Calu3 (cell line): ENCODE measurements at regions not wholly inside any gene's neighbourhood (a gene's known extent, or its start where the extent isn't known, plus 50 kb on each side); places are given as distances from the start of the nearest gene placed in this dataset.

ENCODE experiments used
- BruUV-seq: library from RNA; stranded (reverse); fragments of 400-500 nt; replicated peaks from 2 replicates; lab custom pipeline; 2021; lab: Mats Ljungman, UMichigan
- CTCF ChIA-PET: fragments of 300-600 bp; sonication (Branson Sonifier 250); formaldehyde crosslinking; loops from one replicate; lab custom pipeline; 2022; ENCODE audit warnings: antibody characterized with exemption; lab: Charles Lee
- DNase-seq: peaks from one replicate; pipeline ENCODE4 v3.0.0; 2022
- H3K27ac Mint-ChIP-seq: one replicate; pipeline ENCODE4 v1.8.0; 2022; ENCODE audit warnings: mixed read lengths; ENCODE audit not compliant: unreplicated experiment
- H3K27me3 Mint-ChIP-seq: one replicate; pipeline ENCODE4 v1.8.0; 2022; ENCODE audit warnings: mixed read lengths; ENCODE audit not compliant: unreplicated experiment
- H3K36me3 Mint-ChIP-seq: one replicate; pipeline ENCODE4 v1.8.0; 2022; ENCODE audit warnings: mild to moderate bottlenecking, moderate library complexity, mixed read lengths; ENCODE audit not compliant: insufficient read depth, unreplicated experiment
- H3K4me1 Mint-ChIP-seq: one replicate; pipeline ENCODE4 v1.8.0; 2022; ENCODE audit warnings: mild to moderate bottlenecking, low read depth, mixed read lengths; ENCODE audit not compliant: unreplicated experiment
- H3K4me3 Mint-ChIP-seq: one replicate; pipeline ENCODE4 v1.8.0; 2022; ENCODE audit warnings: mild to moderate bottlenecking, low read depth, moderate library complexity, mixed read lengths; ENCODE audit not compliant: unreplicated experiment
- H3K9me3 Mint-ChIP-seq: one replicate; pipeline ENCODE4 v1.8.0; 2022; ENCODE audit warnings: low read depth, mixed read lengths; ENCODE audit not compliant: unreplicated experiment
- CTCF ChIP-seq: fragments of 200-600 bp; IDR thresholded peaks from one replicate; pipeline ENCODE4 v1.8.0; 2022; ENCODE audit warnings: antibody characterized with exemption; ENCODE audit not compliant: unreplicated experiment
- intact Hi-C: fragments of 100-400 bp; cut with micrococcal nuclease; formaldehyde crosslinking; loops from one replicate; pipeline ENCODE4 v1.10.0; 2022; ENCODE audit not compliant: unreplicated experiment

DNA sequence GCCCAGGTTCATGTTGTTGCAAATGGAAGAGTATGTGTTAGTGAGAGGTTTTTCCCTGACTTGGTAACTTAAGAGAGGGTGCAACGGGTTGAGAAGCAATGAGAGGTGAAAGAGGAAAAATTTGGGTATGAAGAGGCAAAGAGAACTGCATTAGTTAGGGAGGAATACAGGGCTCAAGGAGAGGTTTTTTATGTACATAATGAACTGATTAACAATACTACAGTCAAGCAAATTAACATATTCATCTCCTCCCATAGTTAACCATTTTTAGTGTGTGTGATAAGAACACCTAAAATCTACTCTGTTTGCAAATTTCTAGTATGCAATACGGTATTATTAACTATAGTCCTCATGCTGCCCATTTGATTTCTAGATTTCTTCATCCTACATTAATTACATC, 79.5 kb upstream of the HTR1E start:
- no peak overlapping the region for H3K4me3 Mint-ChIP-seq
- H3K9me3 Mint-ChIP-seq: peaks cover 2% of the 10 kb centered on the region
- DNase-seq: no peak
- no peaks in the 10 kb centered on the region for H3K27me3 Mint-ChIP-seq
- BruUV-seq: no TSS peak
- CTCF ChIA-PET: no interaction called here
- no peaks in the 10 kb centered on the region for H3K36me3 Mint-ChIP-seq
- intact Hi-C loops: loop anchor here (2.0 to 5.0 kb wide), 4 partner anchors 79 to 1100 kb away; partner anchors contain the start of gene HTR1E
- H3K4me1 Mint-ChIP-seq: no peaks in the 10 kb centered on the region
- no peak overlapping the region for H3K27ac Mint-ChIP-seq
- TF ChIP-seq CTCF: no peak

DNA sequence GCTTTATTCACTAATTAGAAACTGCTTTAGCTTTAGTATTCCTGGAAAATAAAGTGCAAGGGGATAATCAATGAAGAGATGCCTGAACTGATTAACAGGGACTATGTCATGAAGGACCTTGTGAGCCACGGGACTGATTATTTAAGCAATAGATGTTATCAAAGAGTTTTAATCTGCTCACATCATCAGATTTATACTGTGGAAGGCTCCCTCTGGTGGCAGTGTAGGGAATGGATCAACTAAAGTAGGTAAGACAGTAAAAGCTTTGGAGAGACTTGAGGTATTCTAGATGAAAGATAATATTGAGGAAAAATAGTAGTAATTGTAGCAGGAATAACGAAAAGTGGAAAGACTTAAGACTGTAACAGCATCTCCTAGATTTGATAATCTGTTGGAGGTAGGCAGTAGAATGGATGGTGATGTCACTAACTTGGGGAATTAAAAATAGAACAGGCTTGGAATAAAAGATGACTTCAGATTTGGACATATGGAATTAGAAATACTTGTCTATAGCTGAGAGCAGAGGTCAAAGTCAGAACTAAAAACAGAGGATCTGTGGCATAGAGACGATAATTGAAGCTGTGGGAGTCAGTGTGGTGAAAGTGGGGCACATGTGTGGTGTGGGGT, 80.3 kb upstream of the HTR1E start:
- CTCF ChIA-PET: interaction anchor here (0.7 to 1.0 kb wide), 2 partner anchors 320 to 934 kb away, joined by 3 to 4 read pairs; no protein-coding TSS in a partner anchor
- no peak overlapping the region for H3K27ac Mint-ChIP-seq
- peak; percentile 67 for DNase-seq
- no peaks in the 10 kb centered on the region for H3K36me3 Mint-ChIP-seq
- H3K27me3 Mint-ChIP-seq: no peaks in the 10 kb centered on the region
- peak; percentile 67 for TF ChIP-seq CTCF
- H3K9me3 Mint-ChIP-seq: no peaks in the 10 kb centered on the region
- intact Hi-C loops: loop anchor here (5.0 kb wide), 2 partner anchors 935 to 1100 kb away; no protein-coding TSS in a partner anchor
- no TSS peak for BruUV-seq
- no peaks in the 10 kb centered on the region for H3K4me1 Mint-ChIP-seq
- no peak overlapping the region for H3K4me3 Mint-ChIP-seq

- no TSS peak for BruUV-seq
These were observed 80.9 kb upstream of the HTR1E start for GRCh38 chr6:86856379-86856778.

GRCh38 chr6:86848986-86849385, 88.3 kb upstream of the HTR1E start:
- peaks cover 3% of the 10 kb centered on the region for H3K9me3 Mint-ChIP-seq
- CTCF ChIA-PET: no interaction called here
- intact Hi-C loops: no loop called here
- DNase-seq: no peak
- no peaks in the 10 kb centered on the region for H3K36me3 Mint-ChIP-seq
- no peak for TF ChIP-seq CTCF
- no peak overlapping the region for H3K27ac Mint-ChIP-seq
- no peak overlapping the region for H3K4me3 Mint-ChIP-seq
- BruUV-seq: no TSS peak
- no peaks in the 10 kb centered on the region for H3K4me1 Mint-ChIP-seq
- no peaks in the 10 kb centered on the region for H3K27me3 Mint-ChIP-seq

More at GRCh38 chr6:86856379-86856778, 80.9 kb upstream of the HTR1E start:
- Mint-ChIP-seq H3K4me3 (no peak overlapping the region), H3K9me3 (no peaks in the 10 kb centered on the region), H3K4me1 (no peaks in the 10 kb centered on the region), H3K36me3 (no peaks in the 10 kb centered on the region), H3K27ac (no peak overlapping the region), H3K27me3 (no peaks in the 10 kb centered on the region)
- intact Hi-C loops: loop anchor here (5.0 kb wide), 2 partner anchors 934 to 1099 kb away; no protein-coding TSS in a partner anchor
- DNase-seq: no peak
- CTCF ChIA-PET: interaction anchor here (0.7 to 1.0 kb wide), 2 partner anchors 263 to 933 kb away, joined by 3 to 4 read pairs; no protein-coding TSS in a partner anchor
- TF ChIP-seq CTCF: no peak
